ENCODE measurements at regions not wholly inside any gene's neighbourhood (a gene's known extent, or its start where the extent isn't known, plus 50 kb on each side); places are given as distances from the start of the nearest gene placed in this dataset.

- no peak for DNase-seq (ENCODE audit: low read depth in 2 of 2)
- H3K4me3 ChIP-seq (replicated peaks in 1 of 2; ENCODE audit: low read depth in 2 of 2, low read length in 2 of 2) = no peak overlapping the region
- no peak for TF ChIP-seq CTCF (IDR thresholded peaks at IDR 0.05; ENCODE audit: low read depth, low read length)
These were observed 990.5 kb downstream of the TBL1XR1 start for GRCh38 chr3:176206809-176207208.

DNA sequence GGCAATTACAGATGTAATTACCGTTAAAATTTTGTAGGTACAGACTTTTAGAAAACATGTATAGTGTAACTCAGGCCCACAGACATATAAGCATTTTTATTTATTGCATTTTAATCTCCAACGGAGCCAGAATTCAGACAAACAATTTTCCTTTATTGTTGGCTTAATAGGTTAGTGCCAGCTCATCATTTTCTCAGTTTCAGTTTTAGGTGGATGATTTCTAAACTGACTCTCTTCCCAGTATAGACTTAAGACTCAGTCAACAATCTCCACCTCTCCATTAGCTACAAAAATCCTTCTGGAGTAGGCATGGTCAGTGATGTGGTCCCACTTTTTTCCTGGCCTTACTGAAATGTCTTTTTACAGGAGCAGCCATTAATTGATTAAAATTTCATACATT lies 994.6 kb downstream of the TBL1XR1 start:
- no peak for DNase-seq (ENCODE audit: low read depth in 2 of 2)
- H3K4me3 ChIP-seq (replicated peaks in 1 of 2; ENCODE audit: low read depth in 2 of 2, low read length in 2 of 2) = no peak overlapping the region
- no peak for TF ChIP-seq CTCF (IDR thresholded peaks at IDR 0.05; ENCODE audit: low read depth, low read length)

DNA sequence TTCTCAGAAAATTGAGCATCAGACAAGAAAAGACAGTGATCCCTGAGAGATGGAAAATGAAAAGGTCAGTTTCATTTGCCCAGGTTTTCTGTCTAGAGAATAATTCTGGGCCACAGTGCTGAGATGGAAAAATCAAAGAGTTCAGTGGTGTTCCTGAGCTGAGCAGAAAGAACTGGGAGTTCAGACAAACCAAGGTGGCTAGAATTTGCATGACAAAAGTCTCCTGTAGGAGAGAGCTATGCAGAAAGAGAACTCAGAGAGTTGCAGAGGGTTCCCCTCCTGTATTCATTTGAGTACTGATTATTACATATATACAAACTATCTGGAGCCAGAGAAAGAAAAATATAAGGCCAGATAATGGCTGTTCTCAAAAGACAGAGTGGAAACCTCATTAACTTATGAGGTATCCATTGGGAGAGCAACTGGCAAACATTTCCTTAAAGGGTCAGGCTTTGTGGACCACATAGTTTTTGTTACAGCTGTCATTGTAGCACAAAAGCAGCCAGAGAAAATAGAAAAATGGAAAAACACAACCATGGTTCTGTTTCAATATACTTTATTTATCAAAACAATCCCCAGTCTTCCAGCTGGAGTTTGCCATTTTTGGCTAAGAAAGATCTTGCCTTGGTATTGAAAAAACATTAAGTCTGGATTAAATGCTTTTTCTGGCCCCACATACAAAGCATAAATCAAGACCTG lies 1004.1 kb downstream of the TBL1XR1 start:
- DNase-seq (ENCODE audit: low read depth in 2 of 2) = no peak

DNA sequence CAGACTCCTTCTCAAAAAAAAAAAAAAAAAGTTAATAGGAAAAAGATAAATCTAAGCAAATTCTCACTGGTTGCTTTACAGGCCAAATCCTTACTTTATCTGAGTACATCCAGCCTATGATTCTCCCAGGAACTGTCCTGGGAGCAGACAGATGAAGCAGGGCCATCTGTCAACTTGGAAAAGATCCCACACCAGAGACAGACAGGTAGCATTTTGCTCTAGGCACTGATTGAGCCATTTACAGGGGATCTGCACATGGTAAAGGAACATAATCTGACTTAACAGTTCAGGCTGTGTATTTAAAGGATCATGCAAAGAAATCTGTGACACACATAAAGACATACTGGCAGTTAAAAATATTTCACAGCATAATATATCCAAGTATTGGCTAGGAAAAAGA lies 1006.5 kb downstream of the TBL1XR1 start:
- DNase-seq (ENCODE audit: low read depth in 2 of 2) = no peak
- no peak overlapping the region for H3K4me3 ChIP-seq (replicated peaks in 1 of 2; ENCODE audit: low read depth in 2 of 2, low read length in 2 of 2)
- TF ChIP-seq CTCF (IDR thresholded peaks at IDR 0.05; ENCODE audit: low read depth, low read length) = no peak

More for the DNA sequence above, 1004.1 kb downstream of the TBL1XR1 start:
- no peak for TF ChIP-seq CTCF (IDR thresholded peaks at IDR 0.05; ENCODE audit: low read depth, low read length)
- no peak overlapping the region for H3K4me3 ChIP-seq (replicated peaks in 1 of 2; ENCODE audit: low read depth in 2 of 2, low read length in 2 of 2)

DNA sequence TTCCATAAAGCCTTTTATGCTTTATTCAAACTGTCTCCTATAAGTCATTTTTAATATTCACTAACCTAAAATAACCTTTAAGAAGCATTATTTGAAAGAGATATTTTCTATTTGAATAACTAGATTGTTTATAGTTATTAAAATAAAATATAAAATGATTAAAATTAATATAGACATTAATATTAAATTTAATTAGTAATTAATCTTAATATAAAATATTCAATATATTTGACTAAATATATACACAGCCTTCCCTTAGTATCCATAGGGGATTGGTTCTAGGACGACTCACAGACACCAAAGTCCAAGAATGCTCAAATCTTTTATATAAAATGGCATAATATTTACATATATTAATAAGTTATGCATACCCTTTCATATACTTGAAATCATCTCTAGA lies 1014.1 kb downstream of the TBL1XR1 start:
- DNase-seq (ENCODE audit: low read depth in 2 of 2) = no peak

GRCh38 chr3:176174060-176174459 lies 1023.2 kb downstream of the TBL1XR1 start:
- no peak for TF ChIP-seq CTCF (IDR thresholded peaks at IDR 0.05; ENCODE audit: low read depth, low read length)
- H3K4me3 ChIP-seq (replicated peaks in 1 of 2; ENCODE audit: low read depth in 2 of 2, low read length in 2 of 2) = no peak overlapping the region

More for the DNA sequence above, 1014.1 kb downstream of the TBL1XR1 start:
- no peak for TF ChIP-seq CTCF (IDR thresholded peaks at IDR 0.05; ENCODE audit: low read depth, low read length)
- no peak overlapping the region for H3K4me3 ChIP-seq (replicated peaks in 1 of 2; ENCODE audit: low read depth in 2 of 2, low read length in 2 of 2)

GRCh38 chr3:176172492-176172891 lies 1024.8 kb downstream of the TBL1XR1 start:
- no peak for TF ChIP-seq CTCF (IDR thresholded peaks at IDR 0.05; ENCODE audit: low read depth, low read length)
- H3K4me3 ChIP-seq (replicated peaks in 1 of 2; ENCODE audit: low read depth in 2 of 2, low read length in 2 of 2) = no peak overlapping the region
- no peak for DNase-seq (ENCODE audit: low read depth in 2 of 2)

More at GRCh38 chr3:176174060-176174459, 1023.2 kb downstream of the TBL1XR1 start:
- no peak for DNase-seq (ENCODE audit: low read depth in 2 of 2)

Data from cardiac fibroblast (primary cell).